HCT116 (cell line): ENCODE measurements at regions not wholly inside any gene's neighbourhood (a gene's known extent, or its start where the extent isn't known, plus 50 kb on each side); places are given as distances from the start of the nearest gene placed in this dataset.

Experiments
- ATAC-seq: fragments of 200-7000 bp; cut with Tn5 transposase; 2 replicates; pipeline ENCODE4 v1.9.1; 2020; ENCODE audit warnings: mild to moderate bottlenecking, moderate library complexity
- BruUV-seq: library from RNA; stranded (reverse); fragments of 400-500 nt; replicated peaks from 2 replicates; lab custom pipeline; 2021; lab: Mats Ljungman, UMichigan
- CTCF ChIA-PET: fragments of 300-600 bp; sonication (Branson Sonifier 250); formaldehyde crosslinking; loops from one replicate; lab custom pipeline; 2021; ENCODE audit warnings: antibody characterized with exemption; lab: Charles Lee
- POLR2A ChIA-PET: fragments of 300-600, 350-600 bp; sonication (Branson Sonifier 250); formaldehyde crosslinking; loops from one replicate; lab custom pipeline; 2021; ENCODE audit warnings: antibody characterized with exemption; lab: Charles Lee
- RAD21 ChIA-PET, 2 experiments: fragments of 300-600 bp; sonication (Branson Sonifier 250); formaldehyde crosslinking; loops; one replicate each; lab custom pipeline; 2023; ENCODE audit warnings: low total read pairs in 2 of 2; ENCODE audit not compliant: uncharacterized antibody in 2 of 2, unreplicated experiment in 2 of 2, low non-redundant PET in 1 of 2; lab: Charles Lee
- DNase-seq: peaks from one replicate; pipeline ENCODE4 v3.0.0-alpha.2; 2010; ENCODE audit warnings: low read depth, low spot score
- H2AFZ ChIP-seq: fragments of 200-600 bp; shearing (Covaris generic), sonication (generic); 2 replicates; pipeline ENCODE4 v1.6.1; 2017; ENCODE audit warnings: low read depth, mixed run types, mixed read lengths, antibody characterized with exemption, low read length; ENCODE audit not compliant: poor library complexity, severe bottlenecking
- H3K27ac ChIP-seq: 2 replicates; pipeline ENCODE4 v1.5.1; 2012; ENCODE audit warnings: low read depth, low read length
- H3K27me3 ChIP-seq: fragments of 200-600 bp; sonication (generic); 2 replicates; pipeline ENCODE4 v1.6.1; 2016; ENCODE audit warnings: mixed run types, low read length, mixed read lengths; ENCODE audit not compliant: insufficient read depth
- H3K36me3 ChIP-seq, 2 experiments: fragments of 200-500 bp in 1 of 2; fragments of 200-600 bp in 1 of 2; sonication (Bioruptor generic) in 1 of 2; sonication (generic) in 1 of 2; 2 replicates each; pipeline versions ENCODE4 v1.5.1 to v1.6.1; 2014 to 2016; ENCODE audit warnings: low read length in 2 of 2, inconsistent platforms in 1 of 2, mixed read lengths in 1 of 2, mixed run types in 1 of 2; ENCODE audit not compliant: insufficient read depth in 2 of 2, control insufficient read depth in 1 of 2
- H3K4me1 ChIP-seq, 2 experiments: fragments of 200-600 bp in 1 of 2; sonication (generic) in 1 of 2; 2 replicates each; pipeline versions ENCODE4 v1.5.1 to v1.6.1; 2012 to 2017; ENCODE audit warnings: low read length in 2 of 2, inconsistent platforms in 1 of 2, mild to moderate bottlenecking in 1 of 2, mixed read lengths in 1 of 2, mixed run types in 1 of 2, moderate library complexity in 1 of 2; ENCODE audit not compliant: insufficient read depth in 2 of 2, control insufficient read depth in 1 of 2
- H3K4me2 ChIP-seq: fragments of 200-600 bp; sonication (generic); 2 replicates; pipeline ENCODE4 v1.6.1; 2017; ENCODE audit warnings: mixed run types, low read length, mixed read lengths
- H3K4me3 ChIP-seq, 2 experiments: fragments of 200-600 bp in 1 of 2; sonication (generic) in 1 of 2; replicated peaks in 1 of 2; 2 replicates each; pipeline ENCODE4 v1.5.1; 2011 to 2016; ENCODE audit warnings: low read length in 2 of 2, control low read depth in 1 of 2, low read depth in 1 of 2, mild to moderate bottlenecking in 1 of 2, mixed read lengths in 1 of 2, mixed run types in 1 of 2
- H3K79me2 ChIP-seq: fragments of 200-600 bp; sonication (generic); 2 replicates; pipeline ENCODE4 v1.6.1; 2017; ENCODE audit warnings: mild to moderate bottlenecking, mixed run types, low read length, moderate library complexity, mixed read lengths; ENCODE audit not compliant: insufficient read depth
- H3K9ac ChIP-seq: fragments of 200-600 bp; sonication (generic); 2 replicates; pipeline ENCODE4 v1.6.1; 2016; ENCODE audit warnings: low read length, mixed read lengths
- H3K9me2 ChIP-seq: fragments of 200-600 bp; sonication (generic), shearing (Covaris generic); 2 replicates; pipeline ENCODE4 v1.6.1; 2017; ENCODE audit warnings: mixed run types, mild to moderate bottlenecking, moderate library complexity; ENCODE audit not compliant: insufficient read depth
- H3K9me3 ChIP-seq, 2 experiments: fragments of 200-500 bp in 1 of 2; fragments of 200-600 bp in 1 of 2; sonication (Bioruptor generic) in 1 of 2; sonication (generic) in 1 of 2; 2 replicates each; pipeline ENCODE4 v1.6.1; 2014 to 2017; ENCODE audit warnings: low read length in 2 of 2, mixed read lengths in 2 of 2, inconsistent platforms in 1 of 2, low read depth in 1 of 2, mild to moderate bottlenecking in 1 of 2, mixed run types in 1 of 2, moderate library complexity in 1 of 2; ENCODE audit not compliant: control insufficient read depth in 1 of 2, insufficient read depth in 1 of 2
- H4K20me1 ChIP-seq: fragments of 200-600 bp; sonication (generic), shearing (Covaris generic); 2 replicates; pipeline ENCODE4 v1.6.1; 2017; ENCODE audit warnings: mixed run types, mild to moderate bottlenecking, moderate library complexity; ENCODE audit not compliant: insufficient read depth
- EZH2phosphoT487 ChIP-seq: fragments of 200-600 bp; IDR thresholded peaks from 2 replicates; pipeline ENCODE4 v1.6.1; 2018; ENCODE audit warnings: antibody characterized with exemption, borderline replicate concordance
- POLR2A ChIP-seq: IDR thresholded peaks from 2 replicates; pipeline ENCODE4 v1.7.0; 2011; ENCODE audit warnings: borderline replicate concordance; ENCODE audit not compliant: insufficient read depth, insufficient read length; ENCODE audit errors: extremely low read depth
- RAD21 ChIP-seq: IDR thresholded peaks from 2 replicates; pipeline ENCODE4 v1.6.1; 2012; ENCODE audit warnings: low read depth, mild to moderate bottlenecking
- REST ChIP-seq: IDR thresholded peaks from 2 replicates; pipeline ENCODE4 v1.6.1; 2012; ENCODE audit warnings: low read depth
- SRF ChIP-seq: IDR thresholded peaks from 2 replicates; pipeline ENCODE4 v1.6.1; 2012; ENCODE audit warnings: low read depth
- TCF7L2 ChIP-seq: IDR thresholded peaks from 2 replicates; pipeline ENCODE4 v1.7.0; 2011; ENCODE audit warnings: borderline replicate concordance, inconsistent platforms; ENCODE audit not compliant: insufficient read depth, insufficient read length; ENCODE audit errors: extremely low read depth
- YY1 ChIP-seq: IDR thresholded peaks from 2 replicates; pipeline ENCODE4 v1.6.1; 2011; ENCODE audit warnings: low read length, low read depth, moderate library complexity, mild to moderate bottlenecking; ENCODE audit not compliant: insufficient replicate concordance; ENCODE audit errors: extremely low read depth
- intact Hi-C: fragments of 100-400 bp; cut with micrococcal nuclease; formaldehyde crosslinking; loops from 2 replicates; pipeline ENCODE4 v1.10.0; 2022

- RAD21 ChIA-PET, result no interaction called here
- Histone ChIP-seq H3K79me2 (no peaks in the 10 kb centered on the region), H3K9me2 (no peaks in the 10 kb centered on the region), H3K4me1 (no peaks in the 10 kb centered on the region), H3K4me3 (no peak overlapping the region)
- no TSS peak for BruUV-seq
- TF ChIP-seq SRF (no peak), REST (no peak), YY1 (no peak), EZH2phosphoT487 (no peak), TCF7L2 (no peak), POLR2A (no peak), RAD21 (no peak)
- TF ChIP-seq, all 23 proteins: peak for 0
- H3K4me2 ChIP-seq, result no peak overlapping the region
- no peaks in the 10 kb centered on the region for H3K36me3 ChIP-seq
- ChIA-PET CTCF (no interaction called here), POLR2A (no interaction called here)
- no peak overlapping the region for H2AFZ ChIP-seq
- intact Hi-C loops, result no loop called here
- no peak overlapping the region for H3K27ac ChIP-seq
- DNase-seq (no peak), ATAC-seq (no peak)
- H3K9ac ChIP-seq, result no peak overlapping the region
- H3K27me3 ChIP-seq, result no peaks in the 10 kb centered on the region
- peaks cover 3 to 19% of the 10 kb centered on the region in 2 experiments; a peak in 1 of 4 replicates for H3K9me3 ChIP-seq
- no peaks in the 10 kb centered on the region for H4K20me1 ChIP-seq
Measured at GRCh38 chr9:80093695-80094094, 521.9 kb downstream of the TLE4 start.
